ENCODE measurements at regions not wholly inside any gene's neighbourhood (a gene's known extent, or its start where the extent isn't known, plus 50 kb on each side); places are given as distances from the start of the nearest gene placed in this dataset.

DNA sequence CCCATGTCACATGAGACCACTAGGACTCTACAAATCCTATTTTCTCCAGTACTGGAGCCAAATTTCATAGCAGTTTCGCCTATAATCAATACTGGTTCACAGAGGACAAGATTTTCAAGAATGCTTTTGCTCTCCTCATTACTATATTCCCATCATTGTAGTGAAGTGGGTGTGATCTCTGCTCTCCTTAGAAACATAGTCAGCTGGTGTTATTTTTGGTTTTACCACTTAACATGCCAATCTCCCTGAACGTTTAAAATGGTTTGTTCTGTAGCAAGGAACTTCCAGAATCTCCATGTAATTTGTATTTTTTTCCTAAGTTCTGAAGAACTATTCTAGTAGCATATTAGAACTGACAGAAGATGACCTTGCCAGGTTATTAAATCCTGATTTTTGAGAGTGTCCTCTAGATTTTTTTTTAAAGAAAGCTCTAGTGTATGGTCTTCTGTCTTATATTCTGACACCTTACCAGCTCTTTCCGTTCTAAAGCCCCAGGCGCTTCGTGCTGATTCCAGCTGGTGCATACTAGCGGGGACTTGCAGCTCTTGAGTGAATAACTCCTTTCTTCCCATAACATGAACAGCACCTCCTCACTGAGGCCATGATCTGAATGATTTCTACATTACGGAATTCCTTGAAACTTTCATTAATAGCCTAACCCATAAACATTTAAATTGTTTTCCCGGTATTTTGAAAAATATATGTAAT is 1372.9 kb downstream of the TECRL start:
- intact Hi-C loops (cut with DNase I), result no loop called here
- no peak for DNase-seq
- ATAC-seq (ENCODE audit: poor library complexity), result no peak

DNA sequence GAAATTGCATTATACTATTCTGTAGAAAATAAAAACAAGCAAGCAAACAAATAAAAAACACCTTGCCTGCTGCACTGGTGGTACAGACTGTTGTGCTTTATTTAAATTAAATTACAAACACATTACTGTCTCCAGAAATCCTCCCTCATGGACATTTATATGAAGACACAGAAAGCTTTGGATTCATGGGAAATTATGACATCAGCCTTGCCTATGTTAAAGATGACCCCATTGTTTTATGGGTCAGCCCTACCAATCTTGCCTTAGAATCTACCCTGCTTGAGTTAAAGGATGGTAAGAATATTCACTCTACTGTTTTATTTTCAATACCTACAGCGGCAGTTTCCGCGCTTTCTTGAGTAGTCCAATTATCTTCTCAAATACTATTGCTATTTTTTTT is 1379.9 kb downstream of the TECRL start:
- no peak for DNase-seq
- intact Hi-C loops (cut with DNase I), result no loop called here
- ATAC-seq (ENCODE audit: poor library complexity), result no peak

GRCh38 chr4:63020661-63021060 is 1388.6 kb downstream of the TECRL start:
- intact Hi-C loops (cut with DNase I), result no loop called here
- DNase-seq (no peak), ATAC-seq (ENCODE audit: poor library complexity) (no peak)

- no peak for DNase-seq
- ATAC-seq (ENCODE audit: poor library complexity), result no peak
- intact Hi-C loops (cut with DNase I), result no loop called here
Observed at GRCh38 chr4:63017300-63017699, 1392.0 kb downstream of the TECRL start.

DNA sequence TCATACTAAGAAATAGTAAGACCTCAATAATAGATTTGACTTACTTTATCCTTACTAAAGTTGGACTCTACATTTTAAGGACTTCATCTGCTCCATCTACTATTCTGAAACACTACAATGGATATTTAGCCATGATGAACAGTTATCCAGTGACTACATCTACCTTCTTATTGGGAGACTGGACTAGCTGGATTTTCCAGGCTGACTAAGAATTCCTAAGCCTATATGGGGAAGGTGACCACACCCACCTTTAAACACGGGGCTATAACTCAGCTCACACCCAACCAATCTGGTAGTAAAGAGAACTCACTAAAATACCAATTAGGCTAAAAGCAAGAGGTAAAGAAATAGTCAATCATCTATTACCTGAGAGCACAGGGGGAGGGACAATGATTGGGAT is 1438.4 kb downstream of the TECRL start:
- intact Hi-C loops (cut with DNase I), result no loop called here
- DNase-seq (no peak), ATAC-seq (ENCODE audit: poor library complexity) (no peak)

GRCh38 chr4:62960415-62960814 is 1448.8 kb downstream of the TECRL start:
- ATAC-seq (ENCODE audit: poor library complexity) (no peak), DNase-seq (no peak)
- intact Hi-C loops (cut with DNase I), result no loop called here

GRCh38 chr4:62953752-62954151 is 1455.5 kb downstream of the TECRL start:
- ATAC-seq (ENCODE audit: poor library complexity) (no peak), DNase-seq (no peak)
- intact Hi-C loops (cut with DNase I), result no loop called here

DNA sequence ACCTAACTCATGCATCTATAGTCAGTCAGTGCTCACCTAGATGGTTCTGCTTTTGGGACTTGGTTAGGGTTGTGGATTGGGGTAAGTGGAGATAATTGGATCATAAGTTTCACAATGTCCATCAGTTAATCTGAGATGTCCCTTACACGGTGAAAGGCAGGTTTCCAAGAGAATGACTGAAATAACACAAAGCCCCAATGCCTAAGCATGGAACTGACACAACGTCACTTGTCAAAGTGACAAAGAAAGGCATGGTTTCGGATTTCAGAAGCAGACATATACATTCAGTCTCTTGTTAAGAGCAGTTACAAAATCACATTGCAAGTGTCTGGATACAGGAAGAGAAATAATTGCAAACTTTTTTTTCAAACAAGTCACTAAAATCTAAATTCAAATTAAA is 1456.9 kb downstream of the TECRL start:
- intact Hi-C loops (cut with DNase I), result no loop called here
- ATAC-seq (ENCODE audit: poor library complexity) (no peak), DNase-seq (no peak)

GRCh38 chr4:62948108-62948507 is 1461.1 kb downstream of the TECRL start:
- DNase-seq, result no peak
- no peak for ATAC-seq (ENCODE audit: poor library complexity)
- intact Hi-C loops (cut with DNase I), result no loop called here

GRCh38 chr4:62940229-62940628 is 1469.0 kb downstream of the TECRL start:
- intact Hi-C loops (cut with DNase I), result no loop called here
- ATAC-seq (ENCODE audit: poor library complexity), result no peak

GRCh38 chr4:62930884-62931283 is 1478.4 kb downstream of the TECRL start:
- ATAC-seq (ENCODE audit: poor library complexity) (peak; percentile 60), DNase-seq (no peak)
- intact Hi-C loops (cut with DNase I), result no loop called here

More at GRCh38 chr4:62940229-62940628, 1469.0 kb downstream of the TECRL start:
- no peak for DNase-seq

- intact Hi-C loops (cut with DNase I), result no loop called here
- no peak for ATAC-seq (ENCODE audit: poor library complexity)
- DNase-seq, result no peak
Observed at GRCh38 chr4:62928483-62928882, 1480.8 kb downstream of the TECRL start.

DNA sequence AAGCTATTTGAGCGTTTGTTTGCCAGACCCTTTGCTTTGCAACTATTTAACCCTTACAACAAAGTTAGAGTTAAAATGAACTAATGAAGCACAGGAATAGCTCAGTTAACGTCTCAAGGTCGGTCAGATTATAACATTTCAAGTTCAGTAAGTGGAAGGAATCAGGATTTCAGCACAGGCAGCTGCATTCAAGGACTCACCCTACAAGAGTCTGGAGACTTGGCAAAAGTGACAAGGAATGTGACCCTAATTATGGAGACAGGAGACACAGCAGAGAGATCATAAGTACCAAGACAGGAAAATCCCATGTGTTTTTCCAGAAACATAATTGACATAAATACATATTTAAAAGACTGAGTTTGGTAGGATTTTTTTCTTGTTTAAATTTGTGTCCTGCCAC is 1481.7 kb downstream of the TECRL start:
- no peak for DNase-seq
- ATAC-seq (ENCODE audit: poor library complexity), result peak; percentile 36
- intact Hi-C loops (cut with DNase I), result no loop called here

DNA sequence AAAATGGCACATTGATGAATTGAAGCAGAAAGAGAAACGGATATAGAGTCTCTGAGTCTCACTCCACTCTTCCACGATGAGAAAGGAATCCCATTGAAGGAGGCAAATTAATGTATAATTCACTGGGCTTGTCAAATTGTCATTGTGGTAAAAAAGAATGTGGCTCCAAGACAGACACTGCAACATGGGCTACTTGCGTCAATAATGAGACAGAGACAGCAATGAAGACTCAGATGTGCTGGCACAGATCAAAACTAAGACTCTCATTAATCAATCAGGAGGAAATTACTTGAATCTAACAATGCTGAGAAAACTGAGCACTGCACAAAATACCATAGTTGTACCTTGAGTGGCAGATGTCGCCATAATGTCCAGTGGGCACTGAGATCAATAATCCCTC is 1485.5 kb downstream of the TECRL start:
- ATAC-seq (ENCODE audit: poor library complexity), result no peak
- intact Hi-C loops (cut with DNase I), result no loop called here
- no peak for DNase-seq

DNA sequence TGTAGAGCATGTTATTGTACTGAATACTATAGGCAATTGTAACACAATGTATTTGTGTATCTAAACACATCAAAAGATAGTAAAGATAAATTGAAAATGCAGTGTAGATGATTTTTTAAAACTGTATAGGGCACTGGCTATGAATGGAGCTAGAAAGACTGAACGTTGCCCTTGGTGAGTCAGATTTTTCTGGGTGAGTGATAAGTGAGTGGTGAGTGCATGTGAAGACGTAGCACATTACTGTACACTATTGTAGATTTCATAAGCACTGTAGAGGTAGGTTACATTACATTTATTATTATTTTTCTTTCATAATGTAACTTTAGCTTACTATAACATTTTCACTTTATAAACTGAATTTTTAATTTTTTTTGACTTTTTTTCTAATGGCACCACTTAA is 1491.6 kb downstream of the TECRL start:
- intact Hi-C loops (cut with DNase I), result no loop called here
- DNase-seq, result no peak
- peak; percentile 80 for ATAC-seq (ENCODE audit: poor library complexity)

- DNase-seq (no peak), ATAC-seq (ENCODE audit: poor library complexity) (no peak)
- intact Hi-C loops (cut with DNase I), result no loop called here
Observed at GRCh38 chr4:62914758-62915157, 1494.5 kb downstream of the TECRL start.

- no peak for DNase-seq
- ATAC-seq (ENCODE audit: poor library complexity), result no peak
- intact Hi-C loops (cut with DNase I), result no loop called here
Observed at GRCh38 chr4:62913065-62913464, 1496.2 kb downstream of the TECRL start.

- DNase-seq, result no peak
- ATAC-seq (ENCODE audit: poor library complexity), result no peak
- intact Hi-C loops (cut with DNase I), result no loop called here
Observed at GRCh38 chr4:62912531-62912930, 1496.7 kb downstream of the TECRL start.

DNA sequence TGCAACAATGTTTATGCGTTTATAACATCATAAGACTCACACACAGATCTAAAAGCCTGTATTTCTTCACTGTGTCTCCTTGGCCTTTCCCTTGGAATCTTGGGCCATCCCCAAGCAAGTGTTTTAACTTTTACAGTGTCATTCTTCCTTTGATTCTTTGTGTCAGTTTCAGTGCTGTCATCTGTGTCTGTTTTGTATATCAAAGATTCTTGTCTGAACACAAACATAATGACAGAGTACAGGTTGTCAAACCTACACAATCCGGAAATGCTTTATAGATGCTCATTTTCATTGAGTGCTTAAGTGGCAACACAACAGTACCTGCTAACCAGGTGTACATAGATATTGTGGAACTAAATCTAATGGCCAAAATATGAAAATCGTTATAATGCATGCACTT is 1500.0 kb downstream of the TECRL start:
- no peak for ATAC-seq (ENCODE audit: poor library complexity)
- intact Hi-C loops (cut with DNase I), result no loop called here
- DNase-seq, result no peak

GRCh38 chr4:62901101-62901500 is 1508.1 kb downstream of the TECRL start:
- no peak for DNase-seq
- no peak for ATAC-seq (ENCODE audit: poor library complexity)
- intact Hi-C loops (cut with DNase I), result no loop called here

DNA sequence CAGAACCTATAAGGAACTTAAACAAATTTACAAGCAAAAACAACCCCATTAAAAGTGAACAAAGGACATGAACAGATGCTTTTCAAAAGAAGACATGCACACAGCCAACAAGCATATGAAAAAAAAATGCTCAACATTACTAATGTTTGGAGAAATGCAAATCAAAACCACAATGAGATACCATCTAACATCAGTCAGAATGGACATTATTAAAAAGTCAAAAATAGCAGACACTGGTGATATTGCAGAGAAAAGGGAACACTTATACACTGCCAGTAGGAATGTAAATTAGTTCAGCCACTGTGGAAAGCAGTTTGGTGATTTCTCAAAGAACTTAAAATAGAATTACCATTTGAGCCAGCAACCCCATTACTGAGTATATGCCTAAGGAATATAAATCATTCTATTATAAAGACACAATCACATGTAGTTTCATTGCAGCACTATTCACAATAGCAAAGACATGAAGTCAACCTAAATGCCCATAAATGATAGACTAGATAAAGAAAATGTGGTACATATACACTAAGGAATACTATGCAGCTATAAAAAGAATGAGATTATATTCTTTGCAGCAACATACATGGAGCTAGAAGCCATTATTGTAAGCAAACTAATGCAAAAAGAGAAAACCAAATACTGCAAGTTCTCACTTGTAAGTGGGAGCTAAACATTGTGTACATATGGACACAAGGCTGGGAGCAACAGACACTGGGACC is 1509.4 kb downstream of the TECRL start:
- ATAC-seq (ENCODE audit: poor library complexity) (no peak), DNase-seq (no peak)
- intact Hi-C loops (cut with DNase I), result no loop called here

Measured in Right ventricle myocardium superior (tissue), 1 donor.